ENCODE measurements at regions not wholly inside any gene's neighbourhood (a gene's known extent, or its start where the extent isn't known, plus 50 kb on each side); places are given as distances from the start of the nearest gene placed in this dataset.

DNA sequence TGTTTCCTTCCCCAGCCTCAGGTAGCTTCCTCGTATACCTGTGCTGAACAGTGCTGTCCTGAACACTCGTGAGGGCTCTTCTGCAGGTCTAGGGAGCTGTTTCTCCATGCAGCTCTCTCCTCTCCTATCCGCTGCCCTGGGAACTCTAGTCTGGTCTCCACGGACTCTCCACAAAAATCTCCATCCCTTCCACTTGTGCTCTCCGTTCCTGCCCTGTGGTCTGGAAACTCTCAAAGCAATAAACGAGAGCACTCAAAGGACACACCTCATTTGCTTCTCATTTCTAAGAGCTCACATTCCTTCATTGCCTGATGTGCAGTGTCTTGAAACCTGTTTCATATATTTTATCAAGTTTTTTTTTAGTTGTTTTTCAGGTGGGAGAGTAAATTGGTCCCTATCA is 235.9 kb upstream of the RGS17 start:
- no peak for TF ChIP-seq POLR2AphosphoS5 (IDR thresholded peaks at IDR 0.05; ENCODE audit: borderline replicate concordance, low read depth, low read length)
- no peak for TF ChIP-seq EZH2 (IDR thresholded peaks at IDR 0.05)

Measured in SK-N-MC (cell line).